ENCODE measurements at regions not wholly inside any gene's neighbourhood (a gene's known extent, or its start where the extent isn't known, plus 50 kb on each side); places are given as distances from the start of the nearest gene placed in this dataset.

DNA sequence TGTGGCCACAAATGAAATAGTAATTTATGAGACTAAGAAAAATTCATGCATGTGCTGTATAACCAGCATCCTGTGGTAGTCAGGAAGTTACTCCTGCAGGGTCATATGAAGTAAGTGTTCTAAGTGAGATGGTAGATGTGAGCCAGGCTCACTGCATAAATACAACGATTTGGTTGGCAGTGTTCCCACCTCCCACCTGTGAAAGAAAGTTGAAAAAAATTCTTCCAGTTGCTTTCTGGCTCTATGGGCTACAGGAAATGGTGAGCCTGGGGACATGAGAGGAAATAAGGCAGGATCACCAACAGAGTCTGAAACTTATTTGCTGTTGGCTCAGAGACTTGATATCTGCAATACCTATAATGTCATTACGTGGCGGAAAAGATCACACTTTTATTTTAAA lies 301.7 kb upstream of the SPRY2 start:
- no peak for ATAC-seq

DNA sequence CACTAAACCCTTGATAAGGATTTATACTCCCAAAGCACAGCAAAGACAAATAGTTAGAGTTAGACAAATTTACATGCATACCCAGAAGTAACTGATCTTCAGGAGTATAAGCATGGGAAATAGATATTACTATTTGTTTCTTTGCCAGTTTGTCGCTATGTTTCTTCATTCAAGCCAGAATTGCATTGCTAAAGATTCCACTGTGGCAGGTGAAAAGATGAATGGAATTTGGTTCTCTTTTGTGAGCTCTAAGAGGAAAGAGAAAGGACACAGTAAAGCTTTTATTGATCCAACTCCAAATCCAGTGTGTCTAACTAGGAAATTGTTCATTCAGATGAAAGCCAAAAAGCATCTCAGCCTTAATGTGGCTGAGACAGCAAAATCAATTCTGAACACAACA lies 292.3 kb upstream of the SPRY2 start:
- H3K9me3 Mint-ChIP-seq (ENCODE audit: insufficient read depth): no peaks in the 10 kb centered on the region
- peaks cover 2% of the 10 kb centered on the region for H3K4me1 Mint-ChIP-seq (ENCODE audit: low read depth)
- H3K27me3 Mint-ChIP-seq (ENCODE audit: low read depth): no peaks in the 10 kb centered on the region
- no peak overlapping the region for H3K27ac Mint-ChIP-seq
- ChIA-PET CTCF (no interaction called here), POLR2A (no interaction called here)
- H3K4me3 Mint-ChIP-seq: no peak overlapping the region
- ATAC-seq (no peak), DNase-seq (no peak)
- H3K36me3 Mint-ChIP-seq (ENCODE audit: low read depth): no peaks in the 10 kb centered on the region

More for the DNA sequence above, 301.7 kb upstream of the SPRY2 start:
- no peak overlapping the region for H3K27ac Mint-ChIP-seq
- POLR2A ChIA-PET: no interaction called here
- no peaks in the 10 kb centered on the region for H3K27me3 Mint-ChIP-seq (ENCODE audit: low read depth)
- no peak overlapping the region for H3K4me3 Mint-ChIP-seq
- H3K36me3 Mint-ChIP-seq (ENCODE audit: low read depth): no peaks in the 10 kb centered on the region
- no peaks in the 10 kb centered on the region for H3K4me1 Mint-ChIP-seq (ENCODE audit: low read depth)
- CTCF ChIA-PET: no interaction called here
- DNase-seq: no peak
- peaks cover 4% of the 10 kb centered on the region for H3K9me3 Mint-ChIP-seq (ENCODE audit: insufficient read depth)

DNA sequence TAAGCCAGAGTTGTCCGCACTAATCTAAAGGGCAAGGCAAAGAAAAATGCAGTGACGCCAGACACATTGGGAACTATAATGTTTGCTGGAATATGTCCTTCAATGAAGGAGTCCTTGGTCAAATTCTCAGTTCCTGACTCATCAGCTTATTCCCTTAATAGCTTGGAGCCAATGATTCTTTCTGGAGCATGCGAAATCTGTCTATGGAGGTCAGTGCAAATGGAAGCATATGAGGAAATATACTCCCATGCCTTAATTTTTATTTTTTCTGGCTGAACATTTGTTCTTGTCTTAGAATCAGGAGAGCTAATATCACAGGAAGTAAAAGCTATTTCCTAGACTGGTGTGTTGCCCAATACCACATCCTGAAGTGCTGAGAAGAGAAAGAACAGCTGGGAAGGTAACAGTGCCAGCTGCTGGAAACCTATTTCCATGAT lies 289.8 kb upstream of the SPRY2 start:
- CTCF ChIA-PET: no interaction called here

DNA sequence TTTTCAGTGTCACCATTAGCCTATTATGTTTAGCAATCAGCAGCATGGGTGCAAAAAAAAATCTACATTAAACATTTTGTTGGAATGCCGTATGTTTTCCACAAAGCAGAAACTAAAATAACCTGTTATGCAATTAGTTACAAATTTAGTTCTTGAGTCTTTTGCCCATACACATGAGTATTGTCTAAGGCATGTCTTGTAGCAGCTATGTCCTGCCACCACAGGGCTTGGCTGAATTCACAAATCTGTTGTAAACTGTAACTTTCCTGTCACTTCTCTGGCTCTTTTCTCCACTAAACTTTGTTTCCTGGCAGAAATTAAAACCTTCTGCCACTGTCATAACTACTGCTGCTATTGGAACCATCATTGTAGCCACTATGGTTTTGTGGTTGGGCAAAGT lies 277.9 kb upstream of the SPRY2 start:
- no peak overlapping the region for H3K27ac Mint-ChIP-seq
- ATAC-seq: no peak
- POLR2A ChIA-PET: no interaction called here
- no peaks in the 10 kb centered on the region for H3K36me3 Mint-ChIP-seq (ENCODE audit: low read depth)
- H3K9me3 Mint-ChIP-seq (ENCODE audit: insufficient read depth): no peaks in the 10 kb centered on the region
- no peaks in the 10 kb centered on the region for H3K4me1 Mint-ChIP-seq (ENCODE audit: low read depth)
- no peak for DNase-seq
- H3K27me3 Mint-ChIP-seq (ENCODE audit: low read depth): no peaks in the 10 kb centered on the region
- CTCF ChIA-PET: no interaction called here
- H3K4me3 Mint-ChIP-seq: no peak overlapping the region

More for the DNA sequence above, 289.8 kb upstream of the SPRY2 start:
- no peaks in the 10 kb centered on the region for H3K36me3 Mint-ChIP-seq (ENCODE audit: low read depth)
- H3K4me3 Mint-ChIP-seq: no peak overlapping the region
- H3K27ac Mint-ChIP-seq: no peak overlapping the region
- no peak for DNase-seq
- no peak for ATAC-seq
- H3K4me1 Mint-ChIP-seq (ENCODE audit: low read depth): peaks cover 2% of the 10 kb centered on the region
- POLR2A ChIA-PET: no interaction called here
- H3K9me3 Mint-ChIP-seq (ENCODE audit: insufficient read depth): peaks cover 2% of the 10 kb centered on the region
- H3K27me3 Mint-ChIP-seq (ENCODE audit: low read depth): no peaks in the 10 kb centered on the region

DNA sequence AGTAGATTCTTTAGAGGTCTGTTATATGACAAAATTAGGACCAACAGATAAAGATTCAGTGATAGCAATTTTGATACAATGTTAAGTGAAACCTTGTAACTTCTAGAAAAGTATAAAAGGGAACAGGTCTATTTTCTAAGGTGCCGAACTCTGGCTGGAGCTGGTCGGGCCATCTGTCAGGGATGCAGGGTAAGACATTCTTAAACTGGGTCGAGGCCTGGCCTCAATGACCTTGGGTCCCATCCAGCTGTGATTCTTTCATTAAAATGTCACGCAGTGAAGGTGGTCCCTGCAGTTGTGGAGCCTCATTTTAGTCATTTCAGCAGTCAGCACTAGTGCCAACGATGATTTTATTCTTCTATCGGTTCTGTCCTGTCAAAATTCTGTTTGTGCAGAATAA lies 271.9 kb upstream of the SPRY2 start:
- ChIA-PET POLR2A (no interaction called here), CTCF (no interaction called here)
- Mint-ChIP-seq H3K9me3 (ENCODE audit: insufficient read depth) (no peaks in the 10 kb centered on the region), H3K27me3 (ENCODE audit: low read depth) (no peaks in the 10 kb centered on the region), H3K4me3 (no peak overlapping the region), H3K4me1 (ENCODE audit: low read depth) (no peaks in the 10 kb centered on the region), H3K27ac (no peak overlapping the region), H3K36me3 (ENCODE audit: low read depth) (no peaks in the 10 kb centered on the region)
- DNase-seq: no peak
- ATAC-seq: no peak

DNA sequence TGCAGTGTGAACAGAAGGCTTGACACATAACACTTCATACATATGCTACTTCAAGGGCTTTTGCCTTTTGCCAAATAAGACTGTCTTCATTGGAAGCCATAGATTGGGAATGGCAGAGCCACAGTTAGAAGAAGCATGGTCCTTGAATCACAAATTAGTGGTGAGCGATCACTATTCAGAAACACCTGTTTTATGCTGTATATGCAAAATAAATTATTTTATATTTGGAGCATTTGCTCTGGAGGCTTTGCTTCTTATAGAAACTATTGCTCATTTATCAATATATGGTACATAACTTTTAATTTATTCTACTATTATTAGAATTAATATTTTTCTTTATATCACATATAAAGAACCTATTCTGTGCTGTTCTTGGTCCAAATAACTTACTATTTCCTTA lies 270.4 kb upstream of the SPRY2 start:
- no peak for ATAC-seq

DNA sequence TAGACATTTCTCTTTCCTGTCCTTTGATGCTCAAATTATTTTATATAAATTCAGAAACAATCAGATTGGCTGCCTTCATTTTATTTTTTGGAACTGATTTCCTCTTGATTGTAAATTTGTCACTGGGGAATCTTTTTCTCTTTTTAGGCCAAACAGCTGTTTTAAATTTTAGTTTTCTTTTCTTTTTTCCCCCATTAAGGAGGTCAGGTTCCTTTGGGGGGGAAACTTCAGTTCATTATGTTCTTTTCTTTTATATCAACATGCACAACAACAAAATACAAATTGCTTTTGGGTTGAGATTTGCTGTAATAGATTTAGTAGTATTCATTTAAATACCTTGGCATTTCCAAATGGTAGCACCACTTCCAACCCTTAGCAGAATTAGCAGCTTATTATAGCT lies 264.8 kb upstream of the SPRY2 start:
- CTCF ChIA-PET: no interaction called here
- Mint-ChIP-seq H3K27ac (no peak overlapping the region), H3K4me1 (ENCODE audit: low read depth) (no peaks in the 10 kb centered on the region), H3K4me3 (no peak overlapping the region), H3K9me3 (ENCODE audit: insufficient read depth) (no peaks in the 10 kb centered on the region), H3K27me3 (ENCODE audit: low read depth) (no peaks in the 10 kb centered on the region), H3K36me3 (ENCODE audit: low read depth) (no peaks in the 10 kb centered on the region)
- DNase-seq (no peak), ATAC-seq (no peak)
- POLR2A ChIA-PET: no interaction called here

More for the DNA sequence above, 270.4 kb upstream of the SPRY2 start:
- Mint-ChIP-seq H3K27me3 (ENCODE audit: low read depth) (no peaks in the 10 kb centered on the region), H3K9me3 (ENCODE audit: insufficient read depth) (no peaks in the 10 kb centered on the region), H3K4me3 (no peak overlapping the region), H3K27ac (no peak overlapping the region), H3K4me1 (ENCODE audit: low read depth) (no peaks in the 10 kb centered on the region), H3K36me3 (ENCODE audit: low read depth) (no peaks in the 10 kb centered on the region)
- DNase-seq: no peak
- CTCF ChIA-PET: no interaction called here
- POLR2A ChIA-PET: no interaction called here

DNA sequence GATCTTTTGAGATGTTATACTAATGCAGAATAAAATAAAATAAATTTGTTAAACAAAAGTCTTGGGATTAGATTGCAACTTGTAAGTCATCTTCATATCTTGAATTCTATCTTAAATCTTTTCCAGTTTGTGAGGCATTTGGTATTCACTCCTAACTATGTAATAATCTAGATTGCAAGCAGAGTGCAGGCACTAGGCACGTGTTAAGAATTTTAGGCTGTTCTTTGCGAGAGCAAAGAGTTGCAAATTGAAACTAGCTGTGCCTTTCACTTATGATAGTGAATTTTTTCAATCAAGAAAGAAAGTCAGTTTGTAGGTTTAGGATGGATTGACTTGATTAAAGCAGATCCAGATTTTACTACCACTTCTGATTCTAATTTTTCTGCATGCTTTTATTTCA lies 264.1 kb upstream of the SPRY2 start:
- POLR2A ChIA-PET: no interaction called here
- no peaks in the 10 kb centered on the region for H3K27me3 Mint-ChIP-seq (ENCODE audit: low read depth)
- CTCF ChIA-PET: no interaction called here
- DNase-seq (no peak), ATAC-seq (no peak)
- no peaks in the 10 kb centered on the region for H3K36me3 Mint-ChIP-seq (ENCODE audit: low read depth)
- no peaks in the 10 kb centered on the region for H3K9me3 Mint-ChIP-seq (ENCODE audit: insufficient read depth)
- H3K4me1 Mint-ChIP-seq (ENCODE audit: low read depth): no peaks in the 10 kb centered on the region
- H3K27ac Mint-ChIP-seq: no peak overlapping the region
- H3K4me3 Mint-ChIP-seq: no peak overlapping the region

DNA sequence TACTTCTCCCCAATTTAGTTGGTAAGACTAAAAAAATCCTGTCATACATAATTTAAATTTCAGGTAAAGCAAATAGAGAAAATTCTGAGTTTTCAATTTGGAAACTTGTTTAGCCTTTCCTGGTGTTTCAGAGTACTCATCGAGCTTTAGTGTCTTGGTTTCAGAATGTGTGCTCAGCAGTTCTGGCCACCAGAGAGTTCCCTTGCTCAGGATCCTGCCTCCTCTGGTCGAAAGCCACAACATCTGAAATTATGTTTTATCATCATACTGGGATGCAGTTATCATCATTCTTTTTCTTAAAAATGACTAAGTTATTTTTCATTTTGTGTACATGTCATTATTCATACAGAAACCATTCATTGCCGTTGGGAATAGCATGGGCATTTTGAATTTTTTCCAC lies 263.2 kb upstream of the SPRY2 start:
- ChIA-PET POLR2A (no interaction called here), CTCF (no interaction called here)
- H3K36me3 Mint-ChIP-seq (ENCODE audit: low read depth): no peaks in the 10 kb centered on the region
- no peaks in the 10 kb centered on the region for H3K9me3 Mint-ChIP-seq (ENCODE audit: insufficient read depth)
- DNase-seq (no peak), ATAC-seq (no peak)
- no peak overlapping the region for H3K4me3 Mint-ChIP-seq
- H3K27me3 Mint-ChIP-seq (ENCODE audit: low read depth): no peaks in the 10 kb centered on the region
- H3K4me1 Mint-ChIP-seq (ENCODE audit: low read depth): no peaks in the 10 kb centered on the region
- no peak overlapping the region for H3K27ac Mint-ChIP-seq

DNA sequence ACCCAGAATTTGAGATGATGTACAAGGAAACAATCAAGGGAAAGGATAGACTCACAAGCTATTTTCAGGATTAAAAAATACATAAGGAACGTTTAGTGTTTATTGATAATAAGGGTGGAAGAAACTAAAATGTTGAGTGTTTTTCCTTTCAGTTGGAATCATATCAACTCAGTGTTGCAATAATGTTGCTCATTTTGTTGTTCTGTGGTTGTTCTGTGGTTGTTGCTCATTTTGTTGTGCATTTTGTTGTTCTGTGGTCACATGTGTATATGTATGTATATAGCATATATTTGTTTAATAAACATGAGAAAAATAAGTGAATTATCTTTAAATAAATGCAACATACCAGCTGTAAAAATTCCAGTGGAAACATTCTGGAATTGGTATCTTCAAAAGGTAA lies 262.4 kb upstream of the SPRY2 start:
- no peaks in the 10 kb centered on the region for H3K4me1 Mint-ChIP-seq (ENCODE audit: low read depth)
- no peak overlapping the region for H3K4me3 Mint-ChIP-seq
- no peak overlapping the region for H3K27ac Mint-ChIP-seq
- H3K9me3 Mint-ChIP-seq (ENCODE audit: insufficient read depth): no peaks in the 10 kb centered on the region
- CTCF ChIA-PET: no interaction called here
- POLR2A ChIA-PET: no interaction called here
- no peaks in the 10 kb centered on the region for H3K27me3 Mint-ChIP-seq (ENCODE audit: low read depth)
- no peaks in the 10 kb centered on the region for H3K36me3 Mint-ChIP-seq (ENCODE audit: low read depth)
- ATAC-seq (no peak), DNase-seq (no peak)

DNA sequence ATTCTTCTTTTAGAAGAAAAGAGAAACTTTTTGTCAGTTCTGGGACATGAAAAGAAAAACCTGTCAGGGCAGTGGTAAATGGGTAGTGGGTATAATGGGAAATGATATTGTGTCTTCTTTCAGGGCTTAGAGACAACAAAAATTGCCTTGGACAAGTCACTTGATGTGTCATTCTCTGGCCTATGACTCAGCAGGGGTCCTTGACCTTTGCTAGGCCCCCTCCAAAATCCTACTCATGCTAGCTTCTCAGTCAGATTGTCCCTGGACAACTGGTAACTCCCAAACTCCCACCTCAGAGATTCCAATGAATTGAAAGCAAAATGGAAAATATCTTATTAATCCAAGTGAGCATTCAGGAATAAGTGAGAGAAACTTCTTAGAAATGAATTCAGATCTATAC lies 258.8 kb upstream of the SPRY2 start:
- Mint-ChIP-seq H3K36me3 (ENCODE audit: low read depth) (no peaks in the 10 kb centered on the region), H3K4me3 (no peak overlapping the region), H3K9me3 (ENCODE audit: insufficient read depth) (no peaks in the 10 kb centered on the region), H3K4me1 (ENCODE audit: low read depth) (no peaks in the 10 kb centered on the region), H3K27me3 (ENCODE audit: low read depth) (no peaks in the 10 kb centered on the region), H3K27ac (no peak overlapping the region)
- DNase-seq (no peak), ATAC-seq (no peak)
- POLR2A ChIA-PET: no interaction called here
- CTCF ChIA-PET: no interaction called here

DNA sequence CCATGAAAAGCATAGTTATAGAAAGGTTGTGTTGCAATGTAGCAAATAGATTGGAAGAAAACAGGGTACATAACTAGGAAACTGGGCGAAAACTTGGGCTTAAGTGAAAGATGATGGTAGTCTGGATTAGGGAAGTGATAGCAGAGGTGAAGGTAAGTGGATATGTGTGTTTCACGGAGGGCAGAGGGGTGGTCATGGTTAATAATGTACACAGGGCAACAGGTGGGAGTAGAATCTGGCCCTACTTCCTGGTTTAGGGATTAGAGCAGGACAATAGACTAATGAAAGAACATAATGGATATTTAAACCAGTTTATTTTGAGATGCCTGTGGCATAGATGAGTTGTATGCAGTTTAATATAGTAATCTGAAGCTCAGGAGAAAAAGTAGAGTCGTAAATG lies 257.3 kb upstream of the SPRY2 start:
- ChIA-PET CTCF (no interaction called here), POLR2A (no interaction called here)
- DNase-seq (no peak), ATAC-seq (no peak)
- Mint-ChIP-seq H3K4me1 (ENCODE audit: low read depth) (no peaks in the 10 kb centered on the region), H3K9me3 (ENCODE audit: insufficient read depth) (no peaks in the 10 kb centered on the region), H3K4me3 (no peak overlapping the region), H3K27me3 (ENCODE audit: low read depth) (no peaks in the 10 kb centered on the region), H3K36me3 (ENCODE audit: low read depth) (no peaks in the 10 kb centered on the region), H3K27ac (no peak overlapping the region)

DNA sequence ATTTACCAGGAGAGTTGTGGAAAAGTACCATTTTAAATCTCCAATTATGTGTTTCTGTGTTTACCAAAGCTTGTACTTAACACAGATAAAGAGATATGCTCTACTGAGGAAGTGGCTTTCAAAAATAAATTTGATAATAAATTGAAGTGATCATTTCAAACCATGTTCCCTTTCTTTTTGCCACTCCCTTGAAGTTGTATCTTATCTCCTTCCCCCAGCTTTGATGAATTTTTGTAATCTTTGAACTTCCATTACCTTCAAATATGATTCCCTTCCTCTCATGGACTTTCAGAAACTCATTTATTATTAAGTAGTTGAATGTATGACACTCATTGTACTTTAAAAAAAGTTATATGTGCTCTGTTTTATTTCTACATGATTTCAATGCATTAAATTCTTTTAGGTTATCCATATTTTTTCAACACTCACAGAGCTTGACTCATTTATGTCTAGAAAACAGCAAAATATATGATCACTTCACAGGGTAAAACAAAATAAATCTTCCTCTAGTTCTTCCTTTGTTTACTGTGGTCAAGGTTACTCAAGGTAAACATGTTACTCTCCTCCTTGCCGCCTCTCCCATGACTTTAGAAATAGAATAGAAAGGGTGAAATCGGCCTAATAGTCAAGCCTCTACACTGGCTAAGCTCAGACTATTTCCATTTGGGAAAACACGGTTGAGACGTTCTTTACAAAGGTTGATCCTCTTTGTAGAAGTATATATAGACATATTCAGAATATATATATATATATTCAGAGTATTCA lies 251.2 kb upstream of the SPRY2 start:
- H3K9me3 Mint-ChIP-seq (ENCODE audit: insufficient read depth): no peaks in the 10 kb centered on the region
- H3K27ac Mint-ChIP-seq: no peak overlapping the region
- ChIA-PET POLR2A (no interaction called here), CTCF (no interaction called here)
- H3K4me3 Mint-ChIP-seq: no peak overlapping the region
- no peak for ATAC-seq
- no peaks in the 10 kb centered on the region for H3K27me3 Mint-ChIP-seq (ENCODE audit: low read depth)
- H3K4me1 Mint-ChIP-seq (ENCODE audit: low read depth): no peaks in the 10 kb centered on the region
- DNase-seq: no peak
- H3K36me3 Mint-ChIP-seq (ENCODE audit: low read depth): no peaks in the 10 kb centered on the region
